Heart left ventricle (tissue), 16 donors: ENCODE measurements at regions not wholly inside any gene's neighbourhood (a gene's known extent, or its start where the extent isn't known, plus 50 kb on each side); places are given as distances from the start of the nearest gene placed in this dataset.

Source experiments
- ATAC-seq, 4 donors: fragments of 200-7000 bp; cut with Tn5 transposase; one replicate each; pipeline ENCODE4 v1.9.1; 2020 to 2022; ENCODE audit warnings: moderate library complexity in 4 of 4, mild to moderate bottlenecking in 3 of 4, moderate number of reproducible peaks in 1 of 4
- DNase-seq, 5 donors: peaks; one replicate each; pipeline ENCODE4 v3.0.0-alpha.2; 2020
- H3K27ac ChIP-seq, 12 donors: fragments of 200-600 bp; sonication (generic) in 4 of 12; one replicate each; pipeline versions ENCODE4 v1.5.0 to v1.8.0; 2016 to 2022; ENCODE audit warnings: mild to moderate bottlenecking in 2 of 12
- H3K27me3 ChIP-seq, 9 donors: fragments of 200-600 bp; sonication (generic) in 2 of 9; one replicate each; pipeline versions ENCODE4 v1.5.1 to v1.8.0; 2016 to 2022; ENCODE audit warnings: mild to moderate bottlenecking in 3 of 9
- H3K36me3 ChIP-seq, 9 donors: fragments of 200-600 bp; sonication (generic) in 2 of 9; one replicate each; pipeline versions ENCODE4 v1.5.0 to v1.8.0; 2018 to 2022; ENCODE audit warnings: mild to moderate bottlenecking in 2 of 9
- H3K4me1 ChIP-seq, 12 donors: fragments of 200-600 bp; sonication (generic) in 4 of 12; one replicate each; pipeline versions ENCODE4 v1.5.0 to v1.8.0; 2016 to 2022; ENCODE audit warnings: mild to moderate bottlenecking in 3 of 12
- H3K4me3 ChIP-seq, 12 donors: fragments of 200-600 bp; sonication (generic) in 4 of 12; one replicate each; pipeline versions ENCODE4 v1.5.0 to v1.8.0; 2017 to 2022; ENCODE audit warnings: mild to moderate bottlenecking in 9 of 12, moderate library complexity in 4 of 12
- H3K9me3 ChIP-seq, 12 donors: fragments of 200-600 bp; sonication (generic) in 4 of 12; one replicate each; pipeline versions ENCODE4 v1.5.0 to v1.8.0; 2016 to 2022; ENCODE audit warnings: mild to moderate bottlenecking in 1 of 12
- POLR2A ChIP-seq, 2 donors: fragments of 450-650 bp; IDR thresholded peaks; one replicate each; pipeline ENCODE4 v1.6.1; 2017; ENCODE audit warnings: antibody characterized with exemption in 2 of 2, mild to moderate bottlenecking in 2 of 2, moderate library complexity in 2 of 2
- WGBS, 4 donors: extraction: QIAGEN DNeasy Blood & Tissue Kit in 2 of 4; methylation state at CpG; one replicate each; pipeline versions ENCODE4 v1.1.5 to v1.1.7; 2013 to 2018; 5-methylcytosine and 5-hydroxymethylcytosine counted together
- intact Hi-C, 10 donors: fragments of 100-400 bp; cut with DNase I; formaldehyde crosslinking; loops; one replicate each; pipeline versions ENCODE4 v1.11.1 to v1.14.2; 2022
- TF ChIP-seq, protein P1 (sequence below), 12 donors: fragments of 200-600 bp; sonication (generic) in 4 of 12; IDR thresholded peaks; one replicate each; pipeline versions ENCODE4 v1.5.0 to v1.8.0; 2018 to 2022; ENCODE audit warnings: antibody characterized with exemption in 12 of 12, mild to moderate bottlenecking in 5 of 12
- donor health status: ischemic (EF 13 %, LVEDD 7.1; RV severe dilation, severe dysfunction).
- donor health status: healthy with polysubstance abuse.
- donor health status: DM: no; HTN: yes; CAD: no.
- donor health status: DM: no; HTN: no; CAD: no.
- donor health status: ischemic (EF 25% LVEDD 6.9; RV normal size, moderate dysfunction).
- donor health status: ischemic (EF 25% LVEDD 5.7; RV mildly dilated, moderate dysfunction).
- donor health status: healthy.
- donor health status: DM: yes; HTN: yes; CAD: no.
- donor health status: ischemic (EF 35%, LVEDD 5.7; RV mildly dilated, moderate dysfunction).
- donor health status: nonischemic (EF 11% LVEDD 7.7; RV severe dilation, severe dysfunction).
- donor health status: DM: yes; HTN: yes; CAD: no.
- donor health status: PGD.
- donor health status: ischemic (EF 29% LVEDD 5.4; RV normal size, mild dysfunction).
- donor health status: nonischemic (EF 23%, LVEDD 6.1; RV moderate dilation, normal function).

DNA sequence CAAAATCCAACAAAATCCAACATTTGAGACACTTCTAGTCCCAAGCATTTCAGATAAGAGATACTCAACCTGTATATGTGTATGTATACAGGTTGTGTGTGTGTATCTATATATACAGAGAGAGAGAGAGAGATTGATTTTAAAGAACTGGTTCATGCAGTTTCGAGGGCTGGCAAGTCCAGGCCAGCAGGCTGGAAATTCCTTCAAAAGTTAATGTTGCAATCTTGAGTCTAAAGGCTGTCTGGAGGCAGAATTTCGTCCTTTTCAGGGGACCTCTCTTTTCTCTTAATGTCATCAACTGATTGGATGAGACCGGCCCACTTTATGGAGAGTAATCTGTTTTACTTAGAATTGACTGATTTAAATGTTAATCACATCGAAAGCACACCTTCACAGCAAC, 199.6 kb upstream of the IL12A start:
- no peaks in the 10 kb centered on the region for H3K9me3 ChIP-seq
- TF ChIP-seq, protein P1, sequence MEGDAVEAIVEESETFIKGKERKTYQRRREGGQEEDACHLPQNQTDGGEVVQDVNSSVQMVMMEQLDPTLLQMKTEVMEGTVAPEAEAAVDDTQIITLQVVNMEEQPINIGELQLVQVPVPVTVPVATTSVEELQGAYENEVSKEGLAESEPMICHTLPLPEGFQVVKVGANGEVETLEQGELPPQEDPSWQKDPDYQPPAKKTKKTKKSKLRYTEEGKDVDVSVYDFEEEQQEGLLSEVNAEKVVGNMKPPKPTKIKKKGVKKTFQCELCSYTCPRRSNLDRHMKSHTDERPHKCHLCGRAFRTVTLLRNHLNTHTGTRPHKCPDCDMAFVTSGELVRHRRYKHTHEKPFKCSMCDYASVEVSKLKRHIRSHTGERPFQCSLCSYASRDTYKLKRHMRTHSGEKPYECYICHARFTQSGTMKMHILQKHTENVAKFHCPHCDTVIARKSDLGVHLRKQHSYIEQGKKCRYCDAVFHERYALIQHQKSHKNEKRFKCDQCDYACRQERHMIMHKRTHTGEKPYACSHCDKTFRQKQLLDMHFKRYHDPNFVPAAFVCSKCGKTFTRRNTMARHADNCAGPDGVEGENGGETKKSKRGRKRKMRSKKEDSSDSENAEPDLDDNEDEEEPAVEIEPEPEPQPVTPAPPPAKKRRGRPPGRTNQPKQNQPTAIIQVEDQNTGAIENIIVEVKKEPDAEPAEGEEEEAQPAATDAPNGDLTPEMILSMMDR (IDR thresholded peaks at IDR 0.05): no peak
- no peak for TF ChIP-seq POLR2A (IDR thresholded peaks at IDR 0.05)
- peak overlapping the region in 1 of 12 donors; percentile 82 for H3K27ac ChIP-seq
- H3K27me3 ChIP-seq: no peaks in the 10 kb centered on the region
- no peaks in the 10 kb centered on the region for H3K36me3 ChIP-seq
- ATAC-seq (no peak), DNase-seq (no peak)
- H3K4me1 ChIP-seq: peaks cover 0 to 54% (median 24%) of the 10 kb centered on the region in 12 donors
- 89 to 97% (median 93%) methylated on average over 4 of the region's 4 CpGs for WGBS, 4 donors
- no peak overlapping the region for H3K4me3 ChIP-seq
- intact Hi-C loops: no loop called here

DNA sequence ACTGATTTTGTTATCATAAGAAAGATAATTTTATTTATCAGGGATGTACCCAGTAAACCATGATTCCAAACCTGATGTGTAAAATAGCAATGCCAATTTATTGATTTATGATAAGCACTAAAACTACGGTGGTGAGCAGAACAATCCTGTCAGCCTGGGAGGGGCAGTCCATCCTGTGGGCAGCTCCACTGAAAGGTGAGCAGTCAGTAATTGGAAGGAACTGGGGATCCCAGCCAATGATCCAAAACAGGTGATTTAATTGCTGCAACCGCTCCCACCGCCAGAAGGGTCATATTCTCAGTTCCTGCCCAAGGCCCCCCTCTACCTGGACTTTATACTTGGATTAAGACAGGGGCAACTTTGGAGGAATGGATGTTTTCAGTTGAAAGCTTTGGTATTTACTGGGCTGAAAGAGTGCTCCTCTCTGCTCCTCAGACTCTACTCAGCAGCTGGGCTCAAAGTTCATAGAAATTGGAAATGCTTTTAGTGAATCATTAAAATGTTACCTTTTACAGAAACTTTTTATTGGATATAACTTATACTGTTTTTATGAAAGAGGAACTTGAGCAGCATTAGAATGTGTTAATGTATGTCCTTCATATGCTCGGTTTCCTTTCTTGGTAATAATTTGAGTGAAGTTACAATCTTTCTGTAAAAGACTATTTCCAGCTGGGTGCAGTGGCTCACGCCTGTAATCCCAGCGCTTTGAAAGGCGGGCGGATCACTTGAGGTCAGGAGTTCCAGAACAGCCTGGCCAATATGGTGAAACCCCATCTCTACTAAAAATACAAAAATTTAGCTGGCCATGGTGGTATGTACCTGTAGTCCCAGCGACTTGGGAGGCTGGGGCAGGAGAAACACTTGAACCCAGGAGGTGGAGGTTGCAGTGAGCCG, 198.6 kb upstream of the IL12A start:
- H3K36me3 ChIP-seq: no peaks in the 10 kb centered on the region
- intact Hi-C loops: no loop called here
- TF ChIP-seq, protein P1 (IDR thresholded peaks at IDR 0.05): no peak
- no peak for TF ChIP-seq POLR2A (IDR thresholded peaks at IDR 0.05)
- DNase-seq (no peak), ATAC-seq (no peak)
- H3K27me3 ChIP-seq: no peaks in the 10 kb centered on the region
- peak overlapping the region in 1 of 12 donors; percentile 82 for H3K27ac ChIP-seq
- H3K9me3 ChIP-seq: no peaks in the 10 kb centered on the region
- WGBS, 4 donors: 93 to 95% (median 94%) methylated on average over 10 of the region's 10 CpGs
- H3K4me3 ChIP-seq: no peak overlapping the region
- H3K4me1 ChIP-seq: peaks cover 5 to 62% (median 30%) of the 10 kb centered on the region in 12 donors

DNA sequence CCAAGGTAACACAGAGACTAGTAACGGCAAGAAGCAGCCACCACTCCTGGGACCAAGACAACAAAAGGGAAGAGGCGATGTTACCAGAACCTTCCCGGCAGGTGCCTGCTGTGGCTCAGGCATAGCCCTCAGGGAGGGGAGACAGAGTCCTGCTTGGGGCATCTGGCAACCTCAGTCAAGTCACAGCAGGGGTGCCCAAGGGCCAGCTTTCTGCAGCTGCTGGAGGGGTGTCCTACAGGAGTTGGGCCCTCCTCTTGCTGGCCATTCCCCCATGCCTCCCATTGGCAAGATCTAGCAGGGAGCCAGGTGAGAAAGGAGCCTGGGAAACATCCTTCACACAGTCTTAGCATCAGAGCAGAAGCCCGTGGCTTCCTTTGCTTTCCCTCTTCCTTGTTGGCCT, 197.3 kb upstream of the IL12A start:
- ATAC-seq (no peak), DNase-seq (no peak)
- TF ChIP-seq, protein P1 (IDR thresholded peaks at IDR 0.05): no peak
- TF ChIP-seq POLR2A (IDR thresholded peaks at IDR 0.05): no peak
- Histone ChIP-seq H3K4me3 (no peak overlapping the region), H3K36me3 (no peaks in the 10 kb centered on the region), H3K4me1 (peaks cover 5 to 69% (median 39%) of the 10 kb centered on the region in 12 donors), H3K27ac (peak overlapping the region in 1 of 12 donors; percentile 82), H3K27me3 (no peaks in the 10 kb centered on the region), H3K9me3 (no peaks in the 10 kb centered on the region)
- intact Hi-C loops: no loop called here
- 76 to 91% (median 81%) methylated on average over 4 of the region's 4 CpGs for WGBS, 4 donors

DNA sequence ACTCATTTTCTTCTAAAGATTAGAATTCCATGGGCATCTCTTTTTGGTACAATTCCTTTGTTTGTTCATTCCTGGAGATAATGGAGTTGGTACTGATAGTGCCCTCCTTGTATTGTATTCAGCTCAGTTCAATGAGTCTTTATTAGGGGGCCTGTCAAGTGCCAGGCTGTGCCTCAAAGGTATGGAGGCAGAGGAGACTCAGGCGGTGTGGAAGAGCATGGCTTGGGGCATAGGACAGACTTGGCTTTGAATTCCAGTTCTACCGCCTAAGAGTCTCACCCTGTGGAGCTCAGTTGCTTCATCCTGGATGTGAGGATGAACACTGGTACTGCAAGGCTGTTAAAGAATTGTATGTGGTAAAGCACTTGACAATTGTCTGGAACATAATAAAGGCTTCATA, 196.6 kb upstream of the IL12A start:
- intact Hi-C loops: no loop called here
- Histone ChIP-seq H3K9me3 (no peaks in the 10 kb centered on the region), H3K4me1 (peaks cover 5 to 72% (median 44%) of the 10 kb centered on the region in 12 donors), H3K36me3 (no peaks in the 10 kb centered on the region), H3K27me3 (no peaks in the 10 kb centered on the region), H3K4me3 (no peak overlapping the region), H3K27ac (peak overlapping the region in 1 of 12 donors; percentile 82)
- DNase-seq (no peak), ATAC-seq (no peak)
- TF ChIP-seq POLR2A (IDR thresholded peaks at IDR 0.05): no peak
- TF ChIP-seq, protein P1 (IDR thresholded peaks at IDR 0.05): no peak
- 91 to 100% (median 97%) methylated on average over 2 of the region's 2 CpGs for WGBS, 4 donors
